ENCODE measurements at regions not wholly inside any gene's neighbourhood (a gene's known extent, or its start where the extent isn't known, plus 50 kb on each side); places are given as distances from the start of the nearest gene placed in this dataset.
"Not testable (repeated sequence)": the region's sequence is repeated elsewhere in the genome, so short reads cannot be mapped to it uniquely, and the experiment has no call there.

DNA sequence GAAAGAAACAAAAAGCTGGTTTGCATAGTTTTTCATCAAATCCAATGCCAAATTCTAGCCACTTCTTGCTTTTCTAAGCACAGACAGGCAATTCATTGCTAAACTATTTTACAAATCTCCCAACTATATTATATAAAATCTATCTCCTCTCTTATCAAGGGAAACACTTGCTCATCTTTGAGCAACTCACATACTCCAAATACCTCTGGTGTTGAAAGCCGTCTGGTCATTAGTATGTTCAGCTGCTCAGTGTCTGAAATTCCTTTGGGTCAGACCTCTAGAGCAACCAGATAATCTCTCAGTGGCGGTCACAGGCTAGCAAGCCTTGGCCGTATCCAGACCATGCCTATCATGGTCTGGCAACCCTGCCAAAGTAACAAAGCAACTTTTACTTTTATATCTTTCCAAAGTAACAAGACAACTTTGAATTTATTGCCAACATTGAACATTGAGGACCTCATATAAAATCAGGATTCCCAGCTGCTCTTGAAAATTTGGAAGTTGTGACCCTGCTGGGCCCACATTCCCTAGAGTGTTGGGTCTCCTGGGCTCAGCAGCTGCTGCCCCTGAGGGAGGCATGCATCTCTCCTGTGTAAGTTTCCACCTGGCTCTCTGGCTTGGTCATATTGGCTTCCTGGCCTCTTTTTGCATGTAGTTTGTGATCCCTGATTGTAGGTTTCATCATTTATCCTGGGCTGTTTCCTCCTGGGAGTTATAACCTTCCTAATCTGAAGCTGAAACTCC, 56.8 kb upstream of the LANCL2 start:
- POLR2A ChIA-PET, result interaction anchor here (1.7 to 2.2 kb wide), 2 partner anchors 58 to 225 kb away, joined by 4 to 7 read pairs; no protein-coding TSS in a partner anchor
- H3K4me3 Mint-ChIP-seq, result no peak overlapping the region
- peak overlapping the region; percentile 68 for H3K27ac Mint-ChIP-seq
- H3K4me1 Mint-ChIP-seq, result peaks cover 19% of the 10 kb centered on the region
- peaks cover 22% of the 10 kb centered on the region for H3K27me3 Mint-ChIP-seq
- peaks cover 10% of the 10 kb centered on the region for H3K9me3 Mint-ChIP-seq
- no peaks in the 10 kb centered on the region for H3K36me3 Mint-ChIP-seq
- no peak for DNase-seq
- no peak for ATAC-seq (ENCODE audit: low read depth)

- Mint-ChIP-seq H3K36me3 (no peaks in the 10 kb centered on the region), H3K4me1 (peaks cover 19% of the 10 kb centered on the region), H3K27me3 (peaks cover 12% of the 10 kb centered on the region), H3K4me3 (peak overlapping the region; percentile 20), H3K27ac (peak overlapping the region; percentile 68), H3K9me3 (peaks cover 10% of the 10 kb centered on the region)
- DNase-seq, result peak; percentile 48
- ATAC-seq (ENCODE audit: low read depth), result peak; percentile 86
- POLR2A ChIA-PET, result interaction anchor here (1.7 to 2.2 kb wide), 2 partner anchors 57 to 224 kb away, joined by 4 to 7 read pairs; no protein-coding TSS in a partner anchor
Observed at GRCh38 chr7:55309040-55309991, 55.8 kb upstream of the LANCL2 start.

DNA sequence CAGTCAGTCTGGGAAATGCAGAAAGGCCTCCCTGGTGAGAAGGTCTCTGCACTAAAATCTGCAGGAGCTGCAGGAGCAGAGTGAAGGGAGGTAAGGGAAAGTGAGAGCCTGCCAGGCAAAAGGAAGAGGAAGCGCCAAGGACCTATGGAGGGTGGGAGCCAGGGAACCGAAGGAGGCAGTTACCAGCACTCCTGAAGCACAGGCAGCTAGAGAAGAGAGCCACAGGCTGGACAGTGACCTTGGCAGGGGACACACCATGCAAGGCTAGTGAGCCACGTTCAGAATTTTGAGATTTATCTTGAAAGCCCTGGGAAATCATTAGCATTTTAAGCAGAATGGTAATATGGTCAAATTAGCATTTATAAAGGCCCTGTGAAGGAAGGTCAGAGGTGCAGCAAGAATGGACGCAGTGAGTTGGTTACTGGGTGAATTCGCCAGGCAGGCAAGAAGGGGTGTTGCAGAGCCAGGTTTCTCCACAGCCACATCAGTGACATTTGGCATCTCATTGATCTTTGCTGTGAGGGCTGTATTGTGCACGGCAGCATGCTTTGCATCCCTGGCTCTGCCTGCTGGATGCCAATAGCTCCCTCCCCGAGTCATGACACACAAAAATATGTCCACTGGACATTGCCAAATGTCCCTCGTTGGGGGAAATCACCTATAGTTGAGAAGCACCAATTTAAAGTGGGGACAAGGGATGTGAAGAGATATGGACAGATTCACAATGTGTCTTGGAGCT, 54.7 kb upstream of the LANCL2 start:
- POLR2A ChIA-PET, result interaction anchor here (2.2 kb wide), 1 partner anchor 56 kb away, joined by 7 read pairs; no protein-coding TSS in a partner anchor
- H3K36me3 Mint-ChIP-seq, result no peaks in the 10 kb centered on the region
- H3K27me3 Mint-ChIP-seq, result peaks cover 4% of the 10 kb centered on the region
- H3K4me3 Mint-ChIP-seq, result no peak overlapping the region
- no peak for DNase-seq
- H3K9me3 Mint-ChIP-seq, result peaks cover 10% of the 10 kb centered on the region
- no peak for ATAC-seq (ENCODE audit: low read depth)
- no peak overlapping the region for H3K27ac Mint-ChIP-seq
- H3K4me1 Mint-ChIP-seq, result peaks cover 19% of the 10 kb centered on the region

GRCh38 chr7:55311892-55312291, 53.2 kb upstream of the LANCL2 start:
- H3K27me3 Mint-ChIP-seq; H3K4me3 Mint-ChIP-seq; H3K27ac Mint-ChIP-seq; POLR2A ChIA-PET; H3K9me3 Mint-ChIP-seq; ATAC-seq (ENCODE audit: low read depth); H3K36me3 Mint-ChIP-seq; DNase-seq: not testable (repeated sequence)
- peaks cover 19% of the 10 kb centered on the region for H3K4me1 Mint-ChIP-seq

DNA sequence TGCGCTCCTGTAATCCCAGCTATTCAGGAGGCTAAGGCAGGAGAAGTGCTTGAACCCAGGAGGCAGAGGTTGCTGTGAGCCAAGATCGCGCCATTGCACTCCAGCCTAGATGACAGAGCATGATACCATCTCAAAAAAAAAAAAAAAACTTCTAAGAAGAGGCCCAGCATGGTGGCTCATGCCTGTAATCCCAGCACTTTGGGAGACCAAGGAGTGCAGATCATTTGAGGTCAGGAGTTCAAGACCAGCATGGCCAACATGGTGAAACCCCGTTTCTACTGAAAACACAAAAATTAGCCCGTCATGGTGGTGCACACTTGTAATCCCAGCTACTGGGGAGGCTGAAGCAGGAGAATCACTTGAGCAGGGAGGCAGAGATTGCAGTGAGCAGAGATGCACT, 51.5 kb upstream of the LANCL2 start:
- H3K27ac Mint-ChIP-seq; POLR2A ChIA-PET; H3K9me3 Mint-ChIP-seq; ATAC-seq (ENCODE audit: low read depth); DNase-seq; H3K36me3 Mint-ChIP-seq; H3K27me3 Mint-ChIP-seq; H3K4me3 Mint-ChIP-seq: not testable (repeated sequence)
- peaks cover 18% of the 10 kb centered on the region for H3K4me1 Mint-ChIP-seq

DNA sequence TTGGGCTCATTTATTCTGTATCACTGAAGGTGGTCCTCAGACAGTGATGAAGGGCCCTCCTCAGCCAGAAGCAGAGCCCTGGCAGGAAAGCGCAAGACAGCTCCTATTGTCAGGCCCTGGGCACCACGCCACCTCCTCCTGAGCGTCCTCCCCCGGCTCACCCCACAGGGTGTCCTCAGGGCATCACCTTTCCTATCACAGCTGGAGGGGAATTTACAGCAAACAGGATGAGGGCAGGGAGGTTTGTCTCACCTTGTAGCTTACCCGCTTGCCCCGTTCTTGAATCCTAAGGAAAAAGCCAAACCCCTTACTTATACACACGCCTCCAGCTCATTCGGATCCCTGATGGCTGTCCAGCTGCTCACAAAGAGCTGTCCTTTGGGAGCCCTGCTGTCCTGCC, 50.2 kb upstream of the LANCL2 start:
- no peak for DNase-seq
- POLR2A ChIA-PET, result no interaction called here
- peaks cover 7% of the 10 kb centered on the region for H3K27me3 Mint-ChIP-seq
- H3K4me3 Mint-ChIP-seq, result no peak overlapping the region
- no peak for ATAC-seq (ENCODE audit: low read depth)
- H3K9me3 Mint-ChIP-seq, result peaks cover 7% of the 10 kb centered on the region
- H3K27ac Mint-ChIP-seq, result no peak overlapping the region
- peaks cover 7% of the 10 kb centered on the region for H3K4me1 Mint-ChIP-seq
- H3K36me3 Mint-ChIP-seq, result no peaks in the 10 kb centered on the region
